ENCODE measurements at regions not wholly inside any gene's neighbourhood (a gene's known extent, or its start where the extent isn't known, plus 50 kb on each side); places are given as distances from the start of the nearest gene placed in this dataset.

- no peak for TF ChIP-seq CTCF (IDR thresholded peaks at IDR 0.05)
- TF ChIP-seq EZH2 (IDR thresholded peaks at IDR 0.05; ENCODE audit: borderline replicate concordance, insufficient read depth, low read depth, low read length, poor library complexity, severe bottlenecking), result no peak
These were observed 575.7 kb downstream of the NPHP4 start for GRCh38 chr1:5416518-5416917.
